ENCODE measurements at regions not wholly inside any gene's neighbourhood (a gene's known extent, or its start where the extent isn't known, plus 50 kb on each side); places are given as distances from the start of the nearest gene placed in this dataset.

DNA sequence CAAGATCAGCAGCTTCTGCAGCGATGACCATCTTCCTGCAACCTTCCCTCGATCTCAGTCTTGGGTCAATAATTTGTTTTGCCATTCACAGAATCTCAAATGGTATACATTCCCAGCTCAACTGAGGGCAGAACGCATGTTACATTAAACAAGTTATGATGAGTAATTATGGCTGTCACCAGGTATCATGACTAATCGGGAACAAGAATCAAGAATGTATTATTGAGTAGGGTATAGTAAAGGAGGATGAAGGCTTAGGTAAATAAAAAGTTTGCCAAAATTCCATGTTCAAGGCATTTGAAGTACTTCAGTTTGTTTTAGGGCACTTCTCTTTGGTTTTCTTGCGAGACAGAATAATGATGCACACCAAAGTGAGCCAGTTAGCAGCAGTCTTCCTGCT lies 194.1 kb downstream of the SH2D1A start:
- Histone ChIP-seq H3K27ac (ENCODE audit: insufficient read depth, low read length) (no peak overlapping the region), H3K4me1 (ENCODE audit: control insufficient read depth, insufficient read depth, low read length) (no peaks in the 10 kb centered on the region), H3K23ac (ENCODE audit: low read depth, low read length) (no peak overlapping the region), H3K4me2 (ENCODE audit: low read depth, low read length) (no peak overlapping the region), H3K79me1 (ENCODE audit: low read depth in 1 of 2, low read length in 2 of 2) (no peaks in the 10 kb centered on the region), H3K4ac (ENCODE audit: low read depth, low read length) (no peak overlapping the region), H3K18ac (ENCODE audit: low read depth, low read length) (no peak overlapping the region), H2BK20ac (ENCODE audit: low read depth, low read length) (no peak overlapping the region), H4K91ac (ENCODE audit: insufficient read depth, low read depth, low read length) (no peak overlapping the region), H2AK9ac (replicated peaks; ENCODE audit: low read depth, low read length, poor library complexity) (no peak overlapping the region), H3K27me3 (ENCODE audit: control insufficient read depth, insufficient read depth, low read length) (no peaks in the 10 kb centered on the region), H2AFZ (replicated peaks; ENCODE audit: low read length, poor library complexity) (no peak overlapping the region), H4K20me1 (ENCODE audit: insufficient read depth, low read length) (no peaks in the 10 kb centered on the region), H3K56ac (ENCODE audit: extremely low read depth, insufficient read depth, low read length) (no peak overlapping the region), H2BK5ac (ENCODE audit: low read depth, low read length, poor library complexity, severe bottlenecking) (no peak overlapping the region), H3K9me3 (ENCODE audit: control insufficient read depth, insufficient read depth, low read length) (0 out of 2 replicates have a peak, but pooled peaks cover 3% of the 10 kb centered on the region), H2BK120ac (ENCODE audit: low read depth, low read length) (no peak overlapping the region), H4K8ac (ENCODE audit: low read depth in 2 of 2, low read length in 2 of 2) (no peak overlapping the region), H4K5ac (ENCODE audit: low read depth, low read length) (no peak overlapping the region), H3K4me3 (ENCODE audit: insufficient read depth, low read depth, low read length) (no peak overlapping the region), H3K9ac (ENCODE audit: low read depth, low read length) (no peak overlapping the region), H2AK5ac (ENCODE audit: low read depth, low read length) (no peak overlapping the region), H3K14ac (replicated peaks; ENCODE audit: low read depth, low read length) (no peak overlapping the region), H3K9me1 (ENCODE audit: insufficient read depth, low read length) (no peaks in the 10 kb centered on the region), H2BK15ac (ENCODE audit: low read depth, low read length) (no peak overlapping the region), H3K36me3 (ENCODE audit: control insufficient read depth, insufficient read depth, low read length) (no peaks in the 10 kb centered on the region)
- dilution Hi-C loops (cut with HindIII; ENCODE audit: low sequenced_read_pairs, unreplicated experiment): no loop called here
- CTCF ChIA-PET: no interaction called here
- in situ Hi-C loops (cut with MboI; ENCODE audit: low sequenced_read_pairs): no loop called here
- no CpG with 5 or more reads among the region's 5 CpGs for WGBS, 2 experiments (ENCODE audit: extremely low coverage in 2 of 2, insufficient read length in 1 of 2)
- no peak for TF ChIP-seq FOS (IDR thresholded peaks at IDR 0.05; ENCODE audit: low read depth, low read length)
- no peak for TF ChIP-seq RAD21 (IDR thresholded peaks at IDR 0.05; ENCODE audit: low read length)
- no peak for TF ChIP-seq BHLHE40 (IDR thresholded peaks at IDR 0.05; ENCODE audit: low read depth, low read length)
- no peak for TF ChIP-seq MXI1 (IDR thresholded peaks at IDR 0.05; ENCODE audit: borderline replicate concordance, low read depth, low read length)
- no peak for TF ChIP-seq POLR2A (IDR thresholded peaks at IDR 0.05; ENCODE audit: low read depth, low read length)
- no peak for TF ChIP-seq NFE2L2 (IDR thresholded peaks at IDR 0.05; ENCODE audit: low read depth, low read length)
- TF ChIP-seq RCOR1 (IDR thresholded peaks at IDR 0.05; ENCODE audit: insufficient replicate concordance, low read length): no peak
- TF ChIP-seq, protein P1, sequence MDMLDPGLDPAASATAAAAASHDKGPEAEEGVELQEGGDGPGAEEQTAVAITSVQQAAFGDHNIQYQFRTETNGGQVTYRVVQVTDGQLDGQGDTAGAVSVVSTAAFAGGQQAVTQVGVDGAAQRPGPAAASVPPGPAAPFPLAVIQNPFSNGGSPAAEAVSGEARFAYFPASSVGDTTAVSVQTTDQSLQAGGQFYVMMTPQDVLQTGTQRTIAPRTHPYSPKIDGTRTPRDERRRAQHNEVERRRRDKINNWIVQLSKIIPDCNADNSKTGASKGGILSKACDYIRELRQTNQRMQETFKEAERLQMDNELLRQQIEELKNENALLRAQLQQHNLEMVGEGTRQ (IDR thresholded peaks at IDR 0.05; ENCODE audit: low read depth, low read length): no peak
- TF ChIP-seq MAFK (IDR thresholded peaks at IDR 0.05; ENCODE audit: low read depth, low read length): no peak
- TF ChIP-seq, protein P2, sequence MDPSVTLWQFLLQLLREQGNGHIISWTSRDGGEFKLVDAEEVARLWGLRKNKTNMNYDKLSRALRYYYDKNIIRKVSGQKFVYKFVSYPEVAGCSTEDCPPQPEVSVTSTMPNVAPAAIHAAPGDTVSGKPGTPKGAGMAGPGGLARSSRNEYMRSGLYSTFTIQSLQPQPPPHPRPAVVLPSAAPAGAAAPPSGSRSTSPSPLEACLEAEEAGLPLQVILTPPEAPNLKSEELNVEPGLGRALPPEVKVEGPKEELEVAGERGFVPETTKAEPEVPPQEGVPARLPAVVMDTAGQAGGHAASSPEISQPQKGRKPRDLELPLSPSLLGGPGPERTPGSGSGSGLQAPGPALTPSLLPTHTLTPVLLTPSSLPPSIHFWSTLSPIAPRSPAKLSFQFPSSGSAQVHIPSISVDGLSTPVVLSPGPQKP (IDR thresholded peaks at IDR 0.05; ENCODE audit: borderline replicate concordance, low read depth, low read length): no peak
- no peak for TF ChIP-seq MAZ (IDR thresholded peaks at IDR 0.05; ENCODE audit: borderline replicate concordance, low read depth, low read length)
- no peak for TF ChIP-seq CHD1 (IDR thresholded peaks at IDR 0.05; ENCODE audit: low read depth, low read length)
- DNase-seq (no peak), ATAC-seq (ENCODE audit: low read depth) (no peak)
- BruUV-seq (replicated peaks): no TSS peak
- POLR2A ChIA-PET (ENCODE audit: unreplicated experiment): no interaction called here
- intact Hi-C loops (cut with micrococcal nuclease): no loop called here
